ENCODE measurements at regions not wholly inside any gene's neighbourhood (a gene's known extent, or its start where the extent isn't known, plus 50 kb on each side); places are given as distances from the start of the nearest gene placed in this dataset.

DNA sequence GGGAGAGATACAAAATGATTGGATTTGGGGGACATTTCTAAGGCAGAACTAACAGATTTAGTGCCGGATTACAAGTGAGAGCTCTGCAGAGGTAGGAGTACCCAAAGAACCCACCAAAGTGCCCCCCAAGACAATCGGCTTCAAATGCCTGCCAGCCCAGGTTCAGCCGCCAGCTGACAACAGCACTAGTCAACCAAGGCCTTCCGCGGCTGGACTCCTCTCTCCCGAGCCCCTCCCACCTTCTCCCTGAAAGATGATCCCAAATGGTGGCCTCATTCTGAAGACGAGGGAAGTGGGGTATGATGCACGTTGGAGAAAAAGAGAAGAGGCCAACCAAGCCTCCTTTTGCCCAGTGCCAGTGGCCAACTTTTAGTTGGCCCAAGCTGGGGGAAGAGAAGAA, 210.4 kb upstream of the SLC30A5 start:
- no peak for TF ChIP-seq POLR2AphosphoS5 (IDR thresholded peaks at IDR 0.05)
- TF ChIP-seq, protein P1, sequence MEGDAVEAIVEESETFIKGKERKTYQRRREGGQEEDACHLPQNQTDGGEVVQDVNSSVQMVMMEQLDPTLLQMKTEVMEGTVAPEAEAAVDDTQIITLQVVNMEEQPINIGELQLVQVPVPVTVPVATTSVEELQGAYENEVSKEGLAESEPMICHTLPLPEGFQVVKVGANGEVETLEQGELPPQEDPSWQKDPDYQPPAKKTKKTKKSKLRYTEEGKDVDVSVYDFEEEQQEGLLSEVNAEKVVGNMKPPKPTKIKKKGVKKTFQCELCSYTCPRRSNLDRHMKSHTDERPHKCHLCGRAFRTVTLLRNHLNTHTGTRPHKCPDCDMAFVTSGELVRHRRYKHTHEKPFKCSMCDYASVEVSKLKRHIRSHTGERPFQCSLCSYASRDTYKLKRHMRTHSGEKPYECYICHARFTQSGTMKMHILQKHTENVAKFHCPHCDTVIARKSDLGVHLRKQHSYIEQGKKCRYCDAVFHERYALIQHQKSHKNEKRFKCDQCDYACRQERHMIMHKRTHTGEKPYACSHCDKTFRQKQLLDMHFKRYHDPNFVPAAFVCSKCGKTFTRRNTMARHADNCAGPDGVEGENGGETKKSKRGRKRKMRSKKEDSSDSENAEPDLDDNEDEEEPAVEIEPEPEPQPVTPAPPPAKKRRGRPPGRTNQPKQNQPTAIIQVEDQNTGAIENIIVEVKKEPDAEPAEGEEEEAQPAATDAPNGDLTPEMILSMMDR (IDR thresholded peaks at IDR 0.05): no peak

Data from upper lobe of left lung (tissue), 4 donors.